ENCODE measurements at regions not wholly inside any gene's neighbourhood (a gene's known extent, or its start where the extent isn't known, plus 50 kb on each side); places are given as distances from the start of the nearest gene placed in this dataset.
A peak's percentile ranks its signal among the peaks of the same experiment; 100 is the strongest.

DNA sequence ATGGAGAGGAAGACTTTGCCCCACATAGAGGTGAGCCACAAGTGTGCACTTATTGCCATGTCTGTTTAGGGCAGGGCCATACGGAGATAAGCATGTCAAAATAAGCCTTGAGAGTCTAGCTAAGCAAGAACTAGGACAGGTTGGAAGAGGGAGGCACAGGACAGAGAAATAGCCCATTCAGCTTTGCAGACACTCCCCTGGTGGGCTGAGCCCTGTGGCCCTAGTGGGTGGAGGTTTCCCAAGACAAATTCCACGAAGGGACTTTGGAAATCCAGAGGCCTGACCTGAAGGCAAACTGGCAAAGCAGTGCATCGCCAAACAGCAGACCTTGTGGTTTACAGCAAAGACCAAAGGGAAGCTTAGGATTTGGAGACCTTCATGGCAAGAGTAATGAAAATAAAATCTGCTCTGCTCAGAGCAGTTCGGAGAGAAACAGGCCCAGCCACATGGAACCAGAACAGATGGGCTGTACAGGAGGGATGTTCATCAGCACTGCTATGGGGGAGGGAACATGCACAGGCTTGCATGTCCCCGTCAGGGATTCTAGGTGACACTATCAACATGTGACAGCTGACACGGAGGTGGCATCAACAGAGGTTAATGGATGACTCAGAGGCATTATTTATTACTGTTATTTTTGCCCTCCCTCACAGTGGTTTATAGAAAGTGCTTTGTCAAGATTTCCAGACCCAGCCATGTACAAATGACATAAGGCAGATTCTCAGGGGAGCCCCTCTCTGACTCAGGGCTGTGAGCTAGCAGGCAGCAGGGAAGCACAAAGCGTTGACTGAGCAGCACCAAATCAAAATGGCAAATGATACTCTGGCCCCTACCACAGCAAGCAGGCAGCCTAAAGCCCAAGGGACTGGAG, 90.1 kb upstream of the IRF2BP2 start (continued):
- TF ChIP-seq, protein P1, sequence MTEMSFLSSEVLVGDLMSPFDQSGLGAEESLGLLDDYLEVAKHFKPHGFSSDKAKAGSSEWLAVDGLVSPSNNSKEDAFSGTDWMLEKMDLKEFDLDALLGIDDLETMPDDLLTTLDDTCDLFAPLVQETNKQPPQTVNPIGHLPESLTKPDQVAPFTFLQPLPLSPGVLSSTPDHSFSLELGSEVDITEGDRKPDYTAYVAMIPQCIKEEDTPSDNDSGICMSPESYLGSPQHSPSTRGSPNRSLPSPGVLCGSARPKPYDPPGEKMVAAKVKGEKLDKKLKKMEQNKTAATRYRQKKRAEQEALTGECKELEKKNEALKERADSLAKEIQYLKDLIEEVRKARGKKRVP (CRISPR knock-in tag; IDR thresholded peaks at IDR 0.05): no peak
- no peak for TF ChIP-seq PYGO2 (tag; IDR thresholded peaks at IDR 0.05)
- TF ChIP-seq CBX1 (IDR thresholded peaks at IDR 0.05; ENCODE audit: low read depth): no peak
- TF ChIP-seq, protein P2, sequence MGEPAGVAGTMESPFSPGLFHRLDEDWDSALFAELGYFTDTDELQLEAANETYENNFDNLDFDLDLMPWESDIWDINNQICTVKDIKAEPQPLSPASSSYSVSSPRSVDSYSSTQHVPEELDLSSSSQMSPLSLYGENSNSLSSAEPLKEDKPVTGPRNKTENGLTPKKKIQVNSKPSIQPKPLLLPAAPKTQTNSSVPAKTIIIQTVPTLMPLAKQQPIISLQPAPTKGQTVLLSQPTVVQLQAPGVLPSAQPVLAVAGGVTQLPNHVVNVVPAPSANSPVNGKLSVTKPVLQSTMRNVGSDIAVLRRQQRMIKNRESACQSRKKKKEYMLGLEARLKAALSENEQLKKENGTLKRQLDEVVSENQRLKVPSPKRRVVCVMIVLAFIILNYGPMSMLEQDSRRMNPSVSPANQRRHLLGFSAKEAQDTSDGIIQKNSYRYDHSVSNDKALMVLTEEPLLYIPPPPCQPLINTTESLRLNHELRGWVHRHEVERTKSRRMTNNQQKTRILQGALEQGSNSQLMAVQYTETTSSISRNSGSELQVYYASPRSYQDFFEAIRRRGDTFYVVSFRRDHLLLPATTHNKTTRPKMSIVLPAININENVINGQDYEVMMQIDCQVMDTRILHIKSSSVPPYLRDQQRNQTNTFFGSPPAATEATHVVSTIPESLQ (CRISPR knock-in tag; IDR thresholded peaks at IDR 0.05): no peak
- TF ChIP-seq ZNF41 (CRISPR knock-in tag; conservative IDR thresholded peaks at IDR 0.05): no peak
- TF ChIP-seq, protein P3, sequence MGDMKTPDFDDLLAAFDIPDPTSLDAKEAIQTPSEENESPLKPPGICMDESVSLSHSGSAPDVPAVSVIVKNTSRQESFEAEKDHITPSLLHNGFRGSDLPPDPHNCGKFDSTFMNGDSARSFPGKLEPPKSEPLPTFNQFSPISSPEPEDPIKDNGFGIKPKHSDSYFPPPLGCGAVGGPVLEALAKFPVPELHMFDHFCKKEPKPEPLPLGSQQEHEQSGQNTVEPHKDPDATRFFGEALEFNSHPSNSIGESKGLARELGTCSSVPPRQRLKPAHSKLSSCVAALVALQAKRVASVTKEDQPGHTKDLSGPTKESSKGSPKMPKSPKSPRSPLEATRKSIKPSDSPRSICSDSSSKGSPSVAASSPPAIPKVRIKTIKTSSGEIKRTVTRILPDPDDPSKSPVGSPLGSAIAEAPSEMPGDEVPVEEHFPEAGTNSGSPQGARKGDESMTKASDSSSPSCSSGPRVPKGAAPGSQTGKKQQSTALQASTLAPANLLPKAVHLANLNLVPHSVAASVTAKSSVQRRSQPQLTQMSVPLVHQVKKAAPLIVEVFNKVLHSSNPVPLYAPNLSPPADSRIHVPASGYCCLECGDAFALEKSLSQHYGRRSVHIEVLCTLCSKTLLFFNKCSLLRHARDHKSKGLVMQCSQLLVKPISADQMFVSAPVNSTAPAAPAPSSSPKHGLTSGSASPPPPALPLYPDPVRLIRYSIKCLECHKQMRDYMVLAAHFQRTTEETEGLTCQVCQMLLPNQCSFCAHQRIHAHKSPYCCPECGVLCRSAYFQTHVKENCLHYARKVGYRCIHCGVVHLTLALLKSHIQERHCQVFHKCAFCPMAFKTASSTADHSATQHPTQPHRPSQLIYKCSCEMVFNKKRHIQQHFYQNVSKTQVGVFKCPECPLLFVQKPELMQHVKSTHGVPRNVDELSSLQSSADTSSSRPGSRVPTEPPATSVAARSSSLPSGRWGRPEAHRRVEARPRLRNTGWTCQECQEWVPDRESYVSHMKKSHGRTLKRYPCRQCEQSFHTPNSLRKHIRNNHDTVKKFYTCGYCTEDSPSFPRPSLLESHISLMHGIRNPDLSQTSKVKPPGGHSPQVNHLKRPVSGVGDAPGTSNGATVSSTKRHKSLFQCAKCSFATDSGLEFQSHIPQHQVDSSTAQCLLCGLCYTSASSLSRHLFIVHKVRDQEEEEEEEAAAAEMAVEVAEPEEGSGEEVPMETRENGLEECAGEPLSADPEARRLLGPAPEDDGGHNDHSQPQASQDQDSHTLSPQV (IDR thresholded peaks at IDR 0.05): peak; percentile 40; the same call in 1 of the 2 replicates
- TF ChIP-seq RHOXF2B (CRISPR knock-in tag; conservative IDR thresholded peaks at IDR 0.05): no peak
- no peak for TF ChIP-seq GATAD2B (IDR thresholded peaks at IDR 0.05; ENCODE audit: borderline replicate concordance)
- TF ChIP-seq, protein P4, sequence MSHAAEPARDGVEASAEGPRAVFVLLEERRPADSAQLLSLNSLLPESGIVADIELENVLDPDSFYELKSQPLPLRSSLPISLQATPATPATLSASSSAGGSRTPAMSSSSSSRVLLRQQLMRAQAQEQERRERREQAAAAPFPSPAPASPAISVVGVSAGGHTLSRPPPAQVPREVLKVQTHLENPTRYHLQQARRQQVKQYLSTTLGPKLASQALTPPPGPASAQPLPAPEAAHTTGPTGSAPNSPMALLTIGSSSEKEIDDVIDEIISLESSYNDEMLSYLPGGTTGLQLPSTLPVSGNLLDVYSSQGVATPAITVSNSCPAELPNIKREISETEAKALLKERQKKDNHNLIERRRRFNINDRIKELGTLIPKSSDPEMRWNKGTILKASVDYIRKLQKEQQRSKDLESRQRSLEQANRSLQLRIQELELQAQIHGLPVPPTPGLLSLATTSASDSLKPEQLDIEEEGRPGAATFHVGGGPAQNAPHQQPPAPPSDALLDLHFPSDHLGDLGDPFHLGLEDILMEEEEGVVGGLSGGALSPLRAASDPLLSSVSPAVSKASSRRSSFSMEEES (CRISPR knock-in tag; IDR thresholded peaks at IDR 0.05): 0 out of 2 replicates have a peak, but pooled peaks have one; percentile 12
- TF ChIP-seq, protein P5, sequence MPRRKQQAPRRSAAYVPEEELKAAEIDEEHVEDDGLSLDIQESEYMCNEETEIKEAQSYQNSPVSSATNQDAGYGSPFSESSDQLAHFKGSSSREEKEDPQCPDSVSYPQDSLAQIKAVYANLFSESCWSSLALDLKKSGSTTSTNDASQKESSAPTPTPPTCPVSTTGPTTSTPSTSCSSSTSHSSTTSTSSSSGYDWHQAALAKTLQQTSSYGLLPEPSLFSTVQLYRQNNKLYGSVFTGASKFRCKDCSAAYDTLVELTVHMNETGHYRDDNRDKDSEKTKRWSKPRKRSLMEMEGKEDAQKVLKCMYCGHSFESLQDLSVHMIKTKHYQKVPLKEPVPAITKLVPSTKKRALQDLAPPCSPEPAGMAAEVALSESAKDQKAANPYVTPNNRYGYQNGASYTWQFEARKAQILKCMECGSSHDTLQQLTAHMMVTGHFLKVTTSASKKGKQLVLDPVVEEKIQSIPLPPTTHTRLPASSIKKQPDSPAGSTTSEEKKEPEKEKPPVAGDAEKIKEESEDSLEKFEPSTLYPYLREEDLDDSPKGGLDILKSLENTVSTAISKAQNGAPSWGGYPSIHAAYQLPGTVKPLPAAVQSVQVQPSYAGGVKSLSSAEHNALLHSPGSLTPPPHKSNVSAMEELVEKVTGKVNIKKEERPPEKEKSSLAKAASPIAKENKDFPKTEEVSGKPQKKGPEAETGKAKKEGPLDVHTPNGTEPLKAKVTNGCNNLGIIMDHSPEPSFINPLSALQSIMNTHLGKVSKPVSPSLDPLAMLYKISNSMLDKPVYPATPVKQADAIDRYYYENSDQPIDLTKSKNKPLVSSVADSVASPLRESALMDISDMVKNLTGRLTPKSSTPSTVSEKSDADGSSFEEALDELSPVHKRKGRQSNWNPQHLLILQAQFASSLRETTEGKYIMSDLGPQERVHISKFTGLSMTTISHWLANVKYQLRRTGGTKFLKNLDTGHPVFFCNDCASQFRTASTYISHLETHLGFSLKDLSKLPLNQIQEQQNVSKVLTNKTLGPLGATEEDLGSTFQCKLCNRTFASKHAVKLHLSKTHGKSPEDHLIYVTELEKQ (CRISPR knock-in tag; IDR thresholded peaks at IDR 0.05): no peak
- TF ChIP-seq TEAD4 (IDR thresholded peaks at IDR 0.05; ENCODE audit: low read length): peak; percentile 76
- no peak for TF ChIP-seq TEAD4 (CRISPR knock-in tag; IDR thresholded peaks at IDR 0.05; ENCODE audit: borderline replicate concordance)

Measured in K562 (cell line).